Keratinocyte (primary cell): ENCODE measurements at regions not wholly inside any gene's neighbourhood (a gene's known extent, or its start where the extent isn't known, plus 50 kb on each side); places are given as distances from the start of the nearest gene placed in this dataset.

ENCODE experiments used
- EZH2 ChIP-seq: IDR thresholded peaks from one replicate; pipeline ENCODE4 v1.6.1; 2012; ENCODE audit warnings: inconsistent platforms, mild to moderate bottlenecking, low read length, moderate library complexity
- TF ChIP-seq, protein P1 (sequence below), 3 experiments: IDR thresholded peaks in 1 of 3; conservative IDR thresholded peaks in 1 of 3; optimal IDR thresholded peaks in 1 of 3; 2 replicates in 2 of 3; 3 replicates in 1 of 3; pipeline versions ENCODE3 to v1.5.1; 2011; ENCODE audit warnings: low read length in 3 of 3, mild to moderate bottlenecking in 3 of 3, moderate library complexity in 2 of 3, control low read depth in 1 of 3, inconsistent platforms in 1 of 3; ENCODE audit not compliant: insufficient read depth in 2 of 3; ENCODE audit errors: extremely low read depth in 1 of 3

DNA sequence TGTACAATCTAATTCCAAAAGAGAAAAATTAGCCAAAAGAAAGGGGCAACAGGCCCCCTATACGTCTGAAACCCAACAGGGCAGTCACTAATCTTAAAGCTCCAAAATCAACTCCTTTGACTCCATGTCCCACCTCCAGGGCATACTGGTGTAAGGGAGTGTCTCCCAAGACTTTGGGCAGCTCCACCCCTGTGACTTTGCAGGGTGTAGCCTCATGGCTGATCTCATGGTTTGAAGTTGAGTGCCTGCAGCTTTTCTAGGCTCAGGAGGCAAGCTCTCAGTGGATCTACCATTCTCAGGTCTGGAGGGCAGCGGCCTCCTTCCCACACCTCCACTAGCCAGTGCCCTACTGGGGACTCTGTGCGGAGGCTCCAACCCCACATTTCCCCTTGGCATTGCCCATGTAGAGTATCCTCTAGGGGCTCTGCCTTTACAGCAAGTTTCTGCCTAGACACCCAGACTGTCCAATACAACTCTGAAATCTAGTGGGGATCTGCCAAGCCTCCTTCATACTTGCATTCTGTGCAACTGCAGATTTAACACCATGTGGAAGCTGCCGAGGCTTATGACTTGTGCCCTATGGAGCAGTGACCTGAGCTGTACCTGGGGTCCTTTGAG, 94.5 kb downstream of the TRIM29 start:
- TF ChIP-seq, protein P1, sequence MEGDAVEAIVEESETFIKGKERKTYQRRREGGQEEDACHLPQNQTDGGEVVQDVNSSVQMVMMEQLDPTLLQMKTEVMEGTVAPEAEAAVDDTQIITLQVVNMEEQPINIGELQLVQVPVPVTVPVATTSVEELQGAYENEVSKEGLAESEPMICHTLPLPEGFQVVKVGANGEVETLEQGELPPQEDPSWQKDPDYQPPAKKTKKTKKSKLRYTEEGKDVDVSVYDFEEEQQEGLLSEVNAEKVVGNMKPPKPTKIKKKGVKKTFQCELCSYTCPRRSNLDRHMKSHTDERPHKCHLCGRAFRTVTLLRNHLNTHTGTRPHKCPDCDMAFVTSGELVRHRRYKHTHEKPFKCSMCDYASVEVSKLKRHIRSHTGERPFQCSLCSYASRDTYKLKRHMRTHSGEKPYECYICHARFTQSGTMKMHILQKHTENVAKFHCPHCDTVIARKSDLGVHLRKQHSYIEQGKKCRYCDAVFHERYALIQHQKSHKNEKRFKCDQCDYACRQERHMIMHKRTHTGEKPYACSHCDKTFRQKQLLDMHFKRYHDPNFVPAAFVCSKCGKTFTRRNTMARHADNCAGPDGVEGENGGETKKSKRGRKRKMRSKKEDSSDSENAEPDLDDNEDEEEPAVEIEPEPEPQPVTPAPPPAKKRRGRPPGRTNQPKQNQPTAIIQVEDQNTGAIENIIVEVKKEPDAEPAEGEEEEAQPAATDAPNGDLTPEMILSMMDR (optimal IDR thresholded peaks at IDR 0.05 in 1 of 3, IDR thresholded peaks at IDR 0.05 in 1 of 3, conservative IDR thresholded peaks at IDR 0.05 in 1 of 3; ENCODE audit: extremely low read depth in 1 of 3, insufficient read depth in 2 of 3, low read length in 3 of 3) = no peak
- TF ChIP-seq EZH2 = no peak
